ENCODE measurements at regions not wholly inside any gene's neighbourhood (a gene's known extent, or its start where the extent isn't known, plus 50 kb on each side); places are given as distances from the start of the nearest gene placed in this dataset.
A peak's percentile ranks its signal among the peaks of the same experiment; 100 is the strongest.

GRCh38 chr9:18384066-18384465, 89.9 kb upstream of the ADAMTSL1 start:
- DNase-seq (ENCODE audit: low read depth) = no peak
- TF ChIP-seq, protein P1, sequence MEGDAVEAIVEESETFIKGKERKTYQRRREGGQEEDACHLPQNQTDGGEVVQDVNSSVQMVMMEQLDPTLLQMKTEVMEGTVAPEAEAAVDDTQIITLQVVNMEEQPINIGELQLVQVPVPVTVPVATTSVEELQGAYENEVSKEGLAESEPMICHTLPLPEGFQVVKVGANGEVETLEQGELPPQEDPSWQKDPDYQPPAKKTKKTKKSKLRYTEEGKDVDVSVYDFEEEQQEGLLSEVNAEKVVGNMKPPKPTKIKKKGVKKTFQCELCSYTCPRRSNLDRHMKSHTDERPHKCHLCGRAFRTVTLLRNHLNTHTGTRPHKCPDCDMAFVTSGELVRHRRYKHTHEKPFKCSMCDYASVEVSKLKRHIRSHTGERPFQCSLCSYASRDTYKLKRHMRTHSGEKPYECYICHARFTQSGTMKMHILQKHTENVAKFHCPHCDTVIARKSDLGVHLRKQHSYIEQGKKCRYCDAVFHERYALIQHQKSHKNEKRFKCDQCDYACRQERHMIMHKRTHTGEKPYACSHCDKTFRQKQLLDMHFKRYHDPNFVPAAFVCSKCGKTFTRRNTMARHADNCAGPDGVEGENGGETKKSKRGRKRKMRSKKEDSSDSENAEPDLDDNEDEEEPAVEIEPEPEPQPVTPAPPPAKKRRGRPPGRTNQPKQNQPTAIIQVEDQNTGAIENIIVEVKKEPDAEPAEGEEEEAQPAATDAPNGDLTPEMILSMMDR (IDR thresholded peaks at IDR 0.05; ENCODE audit: insufficient read depth, low read depth, low read length, missing control alignments) = no peak
- H3K4me3 ChIP-seq (ENCODE audit: low read depth, low read length) = no peak overlapping the region

- no peak for DNase-seq (ENCODE audit: low read depth)
- H3K4me3 ChIP-seq (ENCODE audit: low read depth, low read length) = no peak overlapping the region
- TF ChIP-seq, protein P1 (IDR thresholded peaks at IDR 0.05; ENCODE audit: insufficient read depth, low read depth, low read length, missing control alignments) = no peak
Observed at GRCh38 chr9:18385696-18386490, 88.1 kb upstream of the ADAMTSL1 start.

DNA sequence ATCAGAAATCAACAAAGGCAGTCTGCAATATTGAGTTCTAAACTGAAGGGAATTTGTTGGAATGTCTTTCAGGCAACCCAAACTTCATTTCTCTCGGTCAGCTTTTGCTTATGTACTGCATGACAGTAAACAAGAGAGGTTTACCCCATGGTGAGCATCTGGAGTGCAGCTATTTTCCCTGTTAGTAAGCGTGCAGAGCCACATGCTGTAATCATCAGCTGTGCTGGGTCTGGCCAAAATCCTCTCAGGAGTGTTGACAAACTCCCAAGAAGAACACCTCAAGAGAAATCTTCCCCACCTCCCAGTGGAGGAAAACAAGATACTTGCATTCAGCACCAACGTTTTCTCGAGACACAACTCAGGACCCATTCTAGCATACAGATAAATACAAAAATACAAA, 83.6 kb upstream of the ADAMTSL1 start:
- TF ChIP-seq, protein P1 (IDR thresholded peaks at IDR 0.05; ENCODE audit: insufficient read depth, low read depth, low read length, missing control alignments) = no peak
- no peak overlapping the region for H3K4me3 ChIP-seq (ENCODE audit: low read depth, low read length)
- DNase-seq (ENCODE audit: low read depth) = no peak

DNA sequence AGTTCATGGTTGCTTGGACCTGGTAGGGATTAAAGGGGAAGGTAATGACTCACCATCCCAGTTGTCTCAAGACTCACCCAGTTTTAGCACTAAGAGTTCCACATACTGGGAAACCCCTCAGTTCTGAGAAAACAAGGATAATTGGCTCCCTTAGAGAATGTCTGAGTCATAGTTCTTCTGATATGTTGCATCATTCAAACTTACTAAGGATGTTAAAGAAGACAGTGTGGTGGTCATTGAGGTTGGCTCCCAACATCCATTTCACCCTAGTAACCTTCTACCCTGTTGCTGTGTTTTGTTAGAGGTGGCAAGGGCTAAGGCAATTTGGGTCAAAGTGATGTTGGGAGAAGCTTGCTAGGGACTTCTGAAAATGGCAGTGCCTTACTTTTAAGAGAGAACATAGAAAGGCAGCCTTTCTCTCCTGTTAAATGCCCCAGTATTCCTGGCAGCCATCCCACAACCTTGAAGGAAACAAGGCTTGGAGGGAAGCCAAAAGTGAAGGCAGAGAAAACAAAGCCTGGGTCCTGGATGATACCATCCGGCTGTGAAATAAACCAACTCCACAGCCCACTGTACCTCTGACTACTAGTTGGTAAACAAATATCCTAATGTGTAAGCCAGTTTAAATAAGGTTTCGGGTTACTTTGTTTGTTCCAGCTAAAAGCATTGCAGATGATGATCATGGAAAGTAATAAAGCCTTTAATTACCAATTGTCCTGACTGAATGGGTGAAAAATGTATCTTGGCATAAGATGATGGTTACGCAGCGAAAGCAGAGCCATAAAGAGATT, 80.4 kb upstream of the ADAMTSL1 start:
- H3K4me3 ChIP-seq (ENCODE audit: low read depth, low read length) = no peak overlapping the region
- no peak for DNase-seq (ENCODE audit: low read depth)
- TF ChIP-seq, protein P1 (IDR thresholded peaks at IDR 0.05; ENCODE audit: insufficient read depth, low read depth, low read length, missing control alignments) = no peak

DNA sequence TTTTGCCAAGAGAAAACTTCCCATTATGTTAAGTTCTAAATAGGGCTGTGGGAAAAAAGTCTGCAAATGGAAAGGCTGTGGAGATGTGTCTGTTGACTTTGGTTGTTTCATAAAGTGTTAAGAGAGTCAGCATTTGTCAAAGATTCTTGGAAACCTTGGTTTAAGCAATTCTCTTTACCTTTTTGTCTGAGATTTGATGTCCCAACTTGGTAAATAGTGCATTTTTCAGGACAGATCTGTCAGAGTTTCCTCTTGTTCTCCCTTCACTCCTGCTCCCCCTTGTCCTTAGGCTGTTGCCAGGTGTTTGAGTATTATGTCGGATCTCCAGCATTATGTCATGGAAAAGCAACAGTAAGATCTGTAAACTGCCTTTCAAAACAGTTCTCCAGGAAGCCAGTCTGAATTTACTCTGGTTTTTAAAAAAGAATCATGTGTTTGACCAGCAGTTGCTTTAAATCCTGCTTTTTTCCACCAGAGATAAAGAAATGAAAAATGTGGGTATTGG, 79.1 kb upstream of the ADAMTSL1 start:
- DNase-seq (ENCODE audit: low read depth) = no peak
- TF ChIP-seq, protein P1 (IDR thresholded peaks at IDR 0.05; ENCODE audit: insufficient read depth, low read depth, low read length, missing control alignments) = no peak
- no peak overlapping the region for H3K4me3 ChIP-seq (ENCODE audit: low read depth, low read length)

- no peak overlapping the region for H3K4me3 ChIP-seq (ENCODE audit: low read depth, low read length)
- peak; percentile 4 for DNase-seq (ENCODE audit: low read depth)
- TF ChIP-seq, protein P1 (IDR thresholded peaks at IDR 0.05; ENCODE audit: insufficient read depth, low read depth, low read length, missing control alignments) = no peak
Observed at GRCh38 chr9:18396102-18396728, 77.7 kb upstream of the ADAMTSL1 start.
